GM19463 (cell line): ENCODE measurements at regions not wholly inside any gene's neighbourhood (a gene's known extent, or its start where the extent isn't known, plus 50 kb on each side); places are given as distances from the start of the nearest gene placed in this dataset.

Source experiments
- ATAC-seq: cut with Tn5 transposase; IDR thresholded peaks from one replicate; pipeline ENCODE4 v1.9.1; 2021; ENCODE audit warnings: mild to moderate bottlenecking, moderate library complexity; ENCODE audit not compliant: unreplicated experiment

- ATAC-seq, result no peak
These were observed 686.2 kb downstream of the ADGRL2 start for GRCh38 chr1:82486969-82487368.

GRCh38 chr1:82486468-82486867, 685.7 kb downstream of the ADGRL2 start:
- ATAC-seq, result no peak

GRCh38 chr1:82485591-82486369, 685.0 kb downstream of the ADGRL2 start:
- ATAC-seq, result no peak

- ATAC-seq, result no peak
These were observed 682.4 kb downstream of the ADGRL2 start for GRCh38 chr1:82483146-82483545.

- no peak for ATAC-seq
These were observed 678.2 kb downstream of the ADGRL2 start for GRCh38 chr1:82478916-82479315.

GRCh38 chr1:82472489-82473131, 671.9 kb downstream of the ADGRL2 start:
- ATAC-seq, result no peak

GRCh38 chr1:82466891-82467290, 666.2 kb downstream of the ADGRL2 start:
- no peak for ATAC-seq

GRCh38 chr1:82466416-82466815, 665.7 kb downstream of the ADGRL2 start:
- no peak for ATAC-seq

GRCh38 chr1:82465024-82465423, 664.3 kb downstream of the ADGRL2 start:
- ATAC-seq, result no peak

GRCh38 chr1:82464362-82465001, 663.7 kb downstream of the ADGRL2 start:
- ATAC-seq, result no peak

GRCh38 chr1:82463951-82464350, 663.2 kb downstream of the ADGRL2 start:
- ATAC-seq, result no peak

- ATAC-seq, result no peak
These were observed 661.6 kb downstream of the ADGRL2 start for GRCh38 chr1:82462366-82462765.

- no peak for ATAC-seq
These were observed 654.6 kb downstream of the ADGRL2 start for GRCh38 chr1:82455342-82455741.

GRCh38 chr1:82454431-82454830, 653.7 kb downstream of the ADGRL2 start:
- no peak for ATAC-seq

GRCh38 chr1:82453511-82454185, 652.9 kb downstream of the ADGRL2 start:
- no peak for ATAC-seq

- no peak for ATAC-seq
These were observed 651.4 kb downstream of the ADGRL2 start for GRCh38 chr1:82452096-82452495.

GRCh38 chr1:82451191-82451590, 650.5 kb downstream of the ADGRL2 start:
- no peak for ATAC-seq

GRCh38 chr1:82449506-82450057, 648.8 kb downstream of the ADGRL2 start:
- ATAC-seq, result no peak

GRCh38 chr1:82446955-82447354, 646.2 kb downstream of the ADGRL2 start:
- no peak for ATAC-seq

- no peak for ATAC-seq
These were observed 645.5 kb downstream of the ADGRL2 start for GRCh38 chr1:82446236-82446635.

- ATAC-seq, result no peak
These were observed 645.1 kb downstream of the ADGRL2 start for GRCh38 chr1:82445827-82446226.
